ENCODE measurements at regions not wholly inside any gene's neighbourhood (a gene's known extent, or its start where the extent isn't known, plus 50 kb on each side); places are given as distances from the start of the nearest gene placed in this dataset.

DNA sequence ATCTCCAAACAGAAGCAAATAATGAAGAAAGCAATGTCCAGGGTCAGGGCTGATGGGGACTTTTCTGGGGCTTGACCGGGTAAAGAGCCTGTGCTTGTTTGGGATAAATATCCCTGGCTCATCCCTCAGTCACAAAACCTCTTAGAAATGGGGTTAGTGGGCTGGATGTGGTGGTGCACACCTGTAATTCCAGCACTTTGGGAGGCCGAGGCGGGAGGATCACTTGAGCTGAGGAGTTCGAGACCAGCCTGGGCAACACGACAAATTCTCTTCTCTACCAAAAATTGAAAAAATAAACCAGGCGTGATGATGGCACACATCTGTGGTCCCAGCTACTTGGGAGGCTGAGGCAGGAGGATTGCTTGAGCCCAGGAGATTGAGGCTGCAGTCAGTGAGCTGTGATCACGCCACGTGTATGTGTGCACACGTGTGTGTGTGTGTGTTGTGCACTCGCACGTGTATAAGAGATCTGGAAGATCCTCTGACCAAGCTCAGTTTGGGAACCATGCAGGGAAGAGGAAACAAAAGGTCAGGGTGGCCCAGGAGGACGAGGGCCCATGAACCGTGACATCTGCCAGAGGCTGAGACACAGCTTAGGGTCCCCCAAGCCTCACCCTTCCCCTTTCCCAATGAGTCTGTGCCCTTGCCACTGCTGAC is 258.6 kb downstream of the TEX36 start:
- TF ChIP-seq, protein P1, sequence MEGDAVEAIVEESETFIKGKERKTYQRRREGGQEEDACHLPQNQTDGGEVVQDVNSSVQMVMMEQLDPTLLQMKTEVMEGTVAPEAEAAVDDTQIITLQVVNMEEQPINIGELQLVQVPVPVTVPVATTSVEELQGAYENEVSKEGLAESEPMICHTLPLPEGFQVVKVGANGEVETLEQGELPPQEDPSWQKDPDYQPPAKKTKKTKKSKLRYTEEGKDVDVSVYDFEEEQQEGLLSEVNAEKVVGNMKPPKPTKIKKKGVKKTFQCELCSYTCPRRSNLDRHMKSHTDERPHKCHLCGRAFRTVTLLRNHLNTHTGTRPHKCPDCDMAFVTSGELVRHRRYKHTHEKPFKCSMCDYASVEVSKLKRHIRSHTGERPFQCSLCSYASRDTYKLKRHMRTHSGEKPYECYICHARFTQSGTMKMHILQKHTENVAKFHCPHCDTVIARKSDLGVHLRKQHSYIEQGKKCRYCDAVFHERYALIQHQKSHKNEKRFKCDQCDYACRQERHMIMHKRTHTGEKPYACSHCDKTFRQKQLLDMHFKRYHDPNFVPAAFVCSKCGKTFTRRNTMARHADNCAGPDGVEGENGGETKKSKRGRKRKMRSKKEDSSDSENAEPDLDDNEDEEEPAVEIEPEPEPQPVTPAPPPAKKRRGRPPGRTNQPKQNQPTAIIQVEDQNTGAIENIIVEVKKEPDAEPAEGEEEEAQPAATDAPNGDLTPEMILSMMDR (IDR thresholded peaks at IDR 0.05; ENCODE audit: extremely low read depth in 1 of 2, insufficient read depth in 1 of 2, low read depth in 1 of 2, low read length in 2 of 2) = no peak
- no peak for TF ChIP-seq POLR2A (IDR thresholded peaks at IDR 0.05; ENCODE audit: low read depth, low read length)
